ENCODE measurements at regions not wholly inside any gene's neighbourhood (a gene's known extent, or its start where the extent isn't known, plus 50 kb on each side); places are given as distances from the start of the nearest gene placed in this dataset.

DNA sequence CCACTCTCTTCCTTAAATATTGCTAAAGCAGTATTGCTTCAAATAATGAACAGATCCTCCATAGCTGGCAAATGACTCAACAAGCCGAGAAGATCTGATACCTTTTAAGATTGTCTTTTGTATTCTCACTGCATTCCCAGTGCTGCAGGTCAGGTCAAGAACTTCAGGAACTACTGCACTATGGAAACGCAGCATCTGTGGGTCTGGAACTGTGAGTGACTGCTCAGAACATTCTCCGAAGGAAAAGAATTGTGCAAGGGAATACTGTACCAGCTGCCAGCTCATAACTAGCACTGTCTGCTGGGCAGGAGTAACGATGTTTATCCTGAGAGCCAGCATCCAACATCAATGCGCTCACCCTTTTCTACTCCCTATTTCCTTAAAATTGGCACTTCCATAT, 348.0 kb upstream of the SOX5 start:
- no peak overlapping the region for H3K4me3 Mint-ChIP-seq
- no peak for DNase-seq
- Histone ChIP-seq H3K27ac (ENCODE audit: low read length) (no peak overlapping the region), H3K4me1 (ENCODE audit: control insufficient read depth, insufficient read depth, low read length) (no peaks in the 10 kb centered on the region), H3K27me3 (ENCODE audit: control insufficient read depth, insufficient read depth, low read length) (no peaks in the 10 kb centered on the region), H3K36me3 (ENCODE audit: control insufficient read depth, insufficient read depth, low read length) (no peaks in the 10 kb centered on the region), H3K9me3 (ENCODE audit: control insufficient read depth, insufficient read depth, low read length) (no peaks in the 10 kb centered on the region), H3K4me3 (ENCODE audit: low read length) (no peak overlapping the region)
- no peak for ATAC-seq
- H3K4me1 Mint-ChIP-seq: no peaks in the 10 kb centered on the region
- WGBS (ENCODE audit: insufficient coverage): 95% methylated on average over 5 of the region's 5 CpGs
- H3K27ac Mint-ChIP-seq: no peak overlapping the region
- peaks cover 0 to 2% of the 10 kb centered on the region in 2 donors for H3K9me3 Mint-ChIP-seq
- no peaks in the 10 kb centered on the region for H3K36me3 Mint-ChIP-seq
- TF ChIP-seq CTCF (IDR thresholded peaks at IDR 0.05): no peak
- H3K27me3 Mint-ChIP-seq (ENCODE audit: low read depth in 2 of 2): no peaks in the 10 kb centered on the region
- intact Hi-C loops (cut with micrococcal nuclease): no loop called here

- DNase-seq (no peak), ATAC-seq (no peak)
- Histone ChIP-seq H3K4me1 (ENCODE audit: control insufficient read depth, insufficient read depth, low read length) (no peaks in the 10 kb centered on the region), H3K27ac (ENCODE audit: low read length) (no peak overlapping the region), H3K36me3 (ENCODE audit: control insufficient read depth, insufficient read depth, low read length) (no peaks in the 10 kb centered on the region), H3K9me3 (ENCODE audit: control insufficient read depth, insufficient read depth, low read length) (no peaks in the 10 kb centered on the region), H3K27me3 (ENCODE audit: control insufficient read depth, insufficient read depth, low read length) (no peaks in the 10 kb centered on the region), H3K4me3 (ENCODE audit: low read length) (no peak overlapping the region)
- intact Hi-C loops (cut with micrococcal nuclease): no loop called here
- no peak overlapping the region for H3K4me3 Mint-ChIP-seq
- WGBS (ENCODE audit: insufficient coverage): 92% methylated on average over 1 of the region's 1 CpG
- H3K27me3 Mint-ChIP-seq (ENCODE audit: low read depth in 2 of 2): no peaks in the 10 kb centered on the region
- no peak overlapping the region for H3K27ac Mint-ChIP-seq
- no peak for TF ChIP-seq CTCF (IDR thresholded peaks at IDR 0.05)
- peaks cover 0 to 2% of the 10 kb centered on the region in 2 donors for H3K9me3 Mint-ChIP-seq
- no peaks in the 10 kb centered on the region for H3K4me1 Mint-ChIP-seq
- H3K36me3 Mint-ChIP-seq: no peaks in the 10 kb centered on the region
Measured at GRCh38 chr12:24293549-24293948, 344.1 kb upstream of the SOX5 start.

DNA sequence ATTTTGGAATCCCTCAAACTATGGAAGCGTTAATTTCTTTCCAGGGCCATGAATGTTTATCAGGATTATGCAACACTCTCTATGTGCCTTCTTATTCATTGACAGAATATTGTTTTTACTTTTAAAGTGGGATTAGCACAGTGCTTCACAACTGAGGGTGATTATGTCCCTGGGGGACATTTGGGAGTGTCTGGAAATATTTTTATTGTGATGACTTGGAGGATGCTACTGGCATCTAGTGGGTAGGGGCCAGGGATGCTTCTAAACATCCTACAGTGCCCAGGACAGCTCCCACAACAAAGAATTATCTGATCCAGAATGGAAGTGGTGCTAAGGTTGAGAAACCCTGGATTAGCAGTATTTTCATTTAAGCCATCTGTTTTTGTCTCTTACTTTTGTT, 338.5 kb upstream of the SOX5 start:
- no CpG with 5 or more reads among the region's 1 CpG for WGBS (ENCODE audit: insufficient coverage)
- peaks cover 0 to 2% of the 10 kb centered on the region in 2 donors for H3K9me3 Mint-ChIP-seq
- H3K27me3 Mint-ChIP-seq (ENCODE audit: low read depth in 2 of 2): no peaks in the 10 kb centered on the region
- DNase-seq (no peak), ATAC-seq (no peak)
- Histone ChIP-seq H3K27me3 (ENCODE audit: control insufficient read depth, insufficient read depth, low read length) (no peaks in the 10 kb centered on the region), H3K4me3 (ENCODE audit: low read length) (no peak overlapping the region), H3K4me1 (ENCODE audit: control insufficient read depth, insufficient read depth, low read length) (no peaks in the 10 kb centered on the region), H3K27ac (ENCODE audit: low read length) (no peak overlapping the region), H3K9me3 (ENCODE audit: control insufficient read depth, insufficient read depth, low read length) (no peaks in the 10 kb centered on the region), H3K36me3 (ENCODE audit: control insufficient read depth, insufficient read depth, low read length) (no peaks in the 10 kb centered on the region)
- no peak overlapping the region for H3K4me3 Mint-ChIP-seq
- no peaks in the 10 kb centered on the region for H3K4me1 Mint-ChIP-seq
- no peak overlapping the region for H3K27ac Mint-ChIP-seq
- no peak for TF ChIP-seq CTCF (IDR thresholded peaks at IDR 0.05)
- no peaks in the 10 kb centered on the region for H3K36me3 Mint-ChIP-seq
- intact Hi-C loops (cut with micrococcal nuclease): no loop called here

- H3K27ac Mint-ChIP-seq: no peak overlapping the region
- no peaks in the 10 kb centered on the region for H3K36me3 Mint-ChIP-seq
- no peaks in the 10 kb centered on the region for H3K9me3 Mint-ChIP-seq
- ATAC-seq (no peak), DNase-seq (no peak)
- TF ChIP-seq CTCF (IDR thresholded peaks at IDR 0.05): no peak
- no peak overlapping the region for H3K4me3 Mint-ChIP-seq
- no peaks in the 10 kb centered on the region for H3K4me1 Mint-ChIP-seq
- no peaks in the 10 kb centered on the region for H3K4me1 ChIP-seq (ENCODE audit: control insufficient read depth, insufficient read depth, low read length)
- intact Hi-C loops (cut with micrococcal nuclease): no loop called here
- H3K27ac ChIP-seq (ENCODE audit: low read length): no peak overlapping the region
- H3K9me3 ChIP-seq (ENCODE audit: control insufficient read depth, insufficient read depth, low read length): no peaks in the 10 kb centered on the region
- H3K27me3 ChIP-seq (ENCODE audit: control insufficient read depth, insufficient read depth, low read length): no peaks in the 10 kb centered on the region
- H3K27me3 Mint-ChIP-seq (ENCODE audit: low read depth in 2 of 2): no peaks in the 10 kb centered on the region
- H3K36me3 ChIP-seq (ENCODE audit: control insufficient read depth, insufficient read depth, low read length): no peaks in the 10 kb centered on the region
- 98% methylated on average over 2 of the region's 3 CpGs for WGBS (ENCODE audit: insufficient coverage)
- no peak overlapping the region for H3K4me3 ChIP-seq (ENCODE audit: low read length)
Measured at GRCh38 chr12:24285448-24285847, 336.0 kb upstream of the SOX5 start.
